GM18511 (cell line): ENCODE measurements at regions not wholly inside any gene's neighbourhood (a gene's known extent, or its start where the extent isn't known, plus 50 kb on each side); places are given as distances from the start of the nearest gene placed in this dataset.

Source experiments
- ATAC-seq: cut with Tn5 transposase; IDR thresholded peaks from one replicate; pipeline ENCODE4 v1.9.1; 2021; ENCODE audit warnings: mild to moderate bottlenecking, moderate library complexity; ENCODE audit not compliant: unreplicated experiment

GRCh38 chr4:129645461-129645860 lies 549.5 kb downstream of the C4orf33 start:
- ATAC-seq = no peak

- no peak for ATAC-seq
Observed at GRCh38 chr4:129668092-129668491, 572.1 kb downstream of the C4orf33 start.

- ATAC-seq = no peak
Observed at GRCh38 chr4:129672941-129673340, 577.0 kb downstream of the C4orf33 start.

- no peak for ATAC-seq
Observed at GRCh38 chr4:129675036-129675435, 579.1 kb downstream of the C4orf33 start.

GRCh38 chr4:129676934-129677333 lies 581.0 kb downstream of the C4orf33 start:
- ATAC-seq = no peak

GRCh38 chr4:129682586-129682985 lies 586.6 kb downstream of the C4orf33 start:
- no peak for ATAC-seq

GRCh38 chr4:129707949-129708348 lies 612.0 kb downstream of the C4orf33 start:
- no peak for ATAC-seq

- no peak for ATAC-seq
Observed at GRCh38 chr4:129708784-129709183, 612.8 kb downstream of the C4orf33 start.

GRCh38 chr4:129738175-129738574 lies 642.2 kb downstream of the C4orf33 start:
- no peak for ATAC-seq

GRCh38 chr4:129747756-129748155 lies 651.8 kb downstream of the C4orf33 start:
- no peak for ATAC-seq

- ATAC-seq = no peak
Observed at GRCh38 chr4:129748991-129749390, 653.0 kb downstream of the C4orf33 start.

GRCh38 chr4:129751646-129752045 lies 655.7 kb downstream of the C4orf33 start:
- no peak for ATAC-seq

- ATAC-seq = no peak
Observed at GRCh38 chr4:129783596-129783995, 687.6 kb downstream of the C4orf33 start.

- no peak for ATAC-seq
Observed at GRCh38 chr4:129788486-129788885, 692.5 kb downstream of the C4orf33 start.

GRCh38 chr4:129804461-129804981 lies 708.6 kb downstream of the C4orf33 start:
- ATAC-seq = no peak

GRCh38 chr4:129806986-129807385 lies 711.0 kb downstream of the C4orf33 start:
- ATAC-seq = no peak

GRCh38 chr4:129808242-129808641 lies 712.3 kb downstream of the C4orf33 start:
- no peak for ATAC-seq

GRCh38 chr4:129821073-129821472 lies 725.1 kb downstream of the C4orf33 start:
- ATAC-seq = no peak

- no peak for ATAC-seq
Observed at GRCh38 chr4:129821963-129822362, 726.0 kb downstream of the C4orf33 start.

GRCh38 chr4:129822701-129823100 lies 726.7 kb downstream of the C4orf33 start:
- ATAC-seq = no peak

- no peak for ATAC-seq
Observed at GRCh38 chr4:129823105-129823504, 727.2 kb downstream of the C4orf33 start.

- ATAC-seq = no peak
Observed at GRCh38 chr4:129829373-129829772, 733.4 kb downstream of the C4orf33 start.

- no peak for ATAC-seq
Observed at GRCh38 chr4:129839687-129840086, 743.7 kb downstream of the C4orf33 start.
